ENCODE measurements at regions not wholly inside any gene's neighbourhood (a gene's known extent, or its start where the extent isn't known, plus 50 kb on each side); places are given as distances from the start of the nearest gene placed in this dataset.
A peak's percentile ranks its signal among the peaks of the same experiment; 100 is the strongest.

- TF ChIP-seq, protein P1, sequence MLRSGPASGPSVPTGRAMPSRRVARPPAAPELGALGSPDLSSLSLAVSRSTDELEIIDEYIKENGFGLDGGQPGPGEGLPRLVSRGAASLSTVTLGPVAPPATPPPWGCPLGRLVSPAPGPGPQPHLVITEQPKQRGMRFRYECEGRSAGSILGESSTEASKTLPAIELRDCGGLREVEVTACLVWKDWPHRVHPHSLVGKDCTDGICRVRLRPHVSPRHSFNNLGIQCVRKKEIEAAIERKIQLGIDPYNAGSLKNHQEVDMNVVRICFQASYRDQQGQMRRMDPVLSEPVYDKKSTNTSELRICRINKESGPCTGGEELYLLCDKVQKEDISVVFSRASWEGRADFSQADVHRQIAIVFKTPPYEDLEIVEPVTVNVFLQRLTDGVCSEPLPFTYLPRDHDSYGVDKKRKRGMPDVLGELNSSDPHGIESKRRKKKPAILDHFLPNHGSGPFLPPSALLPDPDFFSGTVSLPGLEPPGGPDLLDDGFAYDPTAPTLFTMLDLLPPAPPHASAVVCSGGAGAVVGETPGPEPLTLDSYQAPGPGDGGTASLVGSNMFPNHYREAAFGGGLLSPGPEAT (IDR thresholded peaks at IDR 0.05; ENCODE audit: low read depth) = no peak
- TF ChIP-seq CEBPZ (IDR thresholded peaks at IDR 0.05; ENCODE audit: low read depth, low read length) (0 out of 2 replicates have a peak, but pooled peaks have one; percentile 38), KDM1A (IDR thresholded peaks at IDR 0.05; ENCODE audit: borderline replicate concordance) (no peak), ATF7 (IDR thresholded peaks at IDR 0.05; ENCODE audit: low read depth) (no peak), RAD51 (IDR thresholded peaks at IDR 0.05) (no peak), HDGF (IDR thresholded peaks at IDR 0.05) (no peak), CBX5 (IDR thresholded peaks at IDR 0.05; ENCODE audit: low read depth) (peak; percentile 100), E2F4 (IDR thresholded peaks at IDR 0.05; ENCODE audit: low read depth, low read length) (no peak), NFYB (IDR thresholded peaks at IDR 0.05; ENCODE audit: insufficient read depth, low read depth, low read length) (no peak), YY1 (IDR thresholded peaks at IDR 0.05; ENCODE audit: low read depth, low read length) (0 out of 2 replicates have a peak, but pooled peaks have one; percentile 22), CBX3 (IDR thresholded peaks at IDR 0.05; ENCODE audit: borderline replicate concordance, low read depth) (peak; percentile 68; the same call in 1 of the 2 replicates), SMARCA5 (IDR thresholded peaks at IDR 0.05) (no peak), IKZF2 (IDR thresholded peaks at IDR 0.05) (no peak), POLR2A (IDR thresholded peaks at IDR 0.05; ENCODE audit: low read depth, low read length) (no peak)
Measured at GRCh38 chr7:46468753-46469356, 547.8 kb upstream of the IGFBP3 start (continued).
